Esophagus (tissue), 2 donors: ENCODE measurements at regions not wholly inside any gene's neighbourhood (a gene's known extent, or its start where the extent isn't known, plus 50 kb on each side); places are given as distances from the start of the nearest gene placed in this dataset.

Experiments used
- H3K27ac ChIP-seq, 2 donors: one replicate each; pipeline ENCODE4 v1.5.1; 2013; ENCODE audit warnings: low read depth in 2 of 2, mild to moderate bottlenecking in 2 of 2, inconsistent platforms in 1 of 2, low read length in 1 of 2, moderate library complexity in 1 of 2
- H3K27me3 ChIP-seq, 2 donors: one replicate each; pipeline ENCODE4 v1.6.1; 2013; ENCODE audit warnings: low read length in 2 of 2, control low read depth in 1 of 2, mild to moderate bottlenecking in 1 of 2; ENCODE audit not compliant: insufficient read depth in 2 of 2, control insufficient read depth in 1 of 2
- H3K36me3 ChIP-seq, 2 donors: one replicate each; pipeline ENCODE4 v1.6.1; 2013; ENCODE audit warnings: low read length in 1 of 2; ENCODE audit not compliant: control insufficient read depth in 2 of 2, insufficient read depth in 2 of 2
- H3K4me1 ChIP-seq, 2 donors: one replicate each; pipeline ENCODE4 v1.6.1; 2013; ENCODE audit warnings: low read length in 1 of 2; ENCODE audit not compliant: control insufficient read depth in 2 of 2, insufficient read depth in 2 of 2
- H3K4me3 ChIP-seq, 2 donors: one replicate each; pipeline ENCODE4 v1.5.1; 2013; ENCODE audit warnings: low read length in 2 of 2, mild to moderate bottlenecking in 2 of 2, low read depth in 1 of 2, moderate library complexity in 1 of 2
- H3K9me3 ChIP-seq, 2 donors: one replicate each; pipeline ENCODE4 v1.6.1; 2013; ENCODE audit warnings: mild to moderate bottlenecking in 2 of 2, low read depth in 1 of 2, low read length in 1 of 2, moderate library complexity in 1 of 2; ENCODE audit not compliant: control insufficient read depth in 2 of 2, insufficient read depth in 1 of 2
- WGBS, 2 donors: extraction: QIAGEN DNeasy Blood & Tissue Kit; methylation state at CpG; one replicate each; pipeline ENCODE4 v1.1.7; 2013; 5-methylcytosine and 5-hydroxymethylcytosine counted together
- donor health status: healthy with polysubstance abuse.
- donor health status: Bipolar disorder and iron deficiency.

GRCh38 chr13:54133746-54134145, 1105.1 kb downstream of the OLFM4 start:
- Histone ChIP-seq H3K27me3 (no peaks in the 10 kb centered on the region), H3K9me3 (no peaks in the 10 kb centered on the region), H3K4me3 (no peak overlapping the region), H3K4me1 (no peaks in the 10 kb centered on the region), H3K27ac (no peak overlapping the region), H3K36me3 (no peaks in the 10 kb centered on the region)
- WGBS, 2 donors = 73 to 77% methylated on average over 6 of the region's 6 CpGs

- 63 to 64% methylated on average over 3 of the region's 3 CpGs for WGBS, 2 donors
- no peaks in the 10 kb centered on the region for H3K9me3 ChIP-seq
- H3K27ac ChIP-seq = no peak overlapping the region
- no peaks in the 10 kb centered on the region for H3K36me3 ChIP-seq
- H3K4me3 ChIP-seq = no peak overlapping the region
- H3K4me1 ChIP-seq = no peaks in the 10 kb centered on the region
- H3K27me3 ChIP-seq = no peaks in the 10 kb centered on the region
Measured at GRCh38 chr13:54144828-54145227, 1116.2 kb downstream of the OLFM4 start.

GRCh38 chr13:54150851-54151250, 1122.2 kb downstream of the OLFM4 start:
- H3K27ac ChIP-seq = no peak overlapping the region
- no peaks in the 10 kb centered on the region for H3K36me3 ChIP-seq
- 87 to 94% methylated on average over 3 of the region's 3 CpGs for WGBS, 2 donors
- H3K27me3 ChIP-seq = no peaks in the 10 kb centered on the region
- H3K9me3 ChIP-seq = no peaks in the 10 kb centered on the region
- no peak overlapping the region for H3K4me3 ChIP-seq
- no peaks in the 10 kb centered on the region for H3K4me1 ChIP-seq

GRCh38 chr13:54162069-54162468, 1133.5 kb downstream of the OLFM4 start:
- no peaks in the 10 kb centered on the region for H3K36me3 ChIP-seq
- no peaks in the 10 kb centered on the region for H3K4me1 ChIP-seq
- H3K27ac ChIP-seq = no peak overlapping the region
- no peak overlapping the region for H3K4me3 ChIP-seq
- H3K27me3 ChIP-seq = no peaks in the 10 kb centered on the region
- no peaks in the 10 kb centered on the region for H3K9me3 ChIP-seq
- WGBS, 2 donors = 79 to 86% methylated on average over 1 of the region's 1 CpG

GRCh38 chr13:54165581-54166215, 1137.1 kb downstream of the OLFM4 start:
- no peaks in the 10 kb centered on the region for H3K9me3 ChIP-seq
- H3K4me1 ChIP-seq = no peaks in the 10 kb centered on the region
- H3K36me3 ChIP-seq = no peaks in the 10 kb centered on the region
- no peak overlapping the region for H3K4me3 ChIP-seq
- 58 to 64% methylated on average over 7 of the region's 7 CpGs for WGBS, 2 donors
- H3K27ac ChIP-seq = no peak overlapping the region
- no peaks in the 10 kb centered on the region for H3K27me3 ChIP-seq

- no peaks in the 10 kb centered on the region for H3K9me3 ChIP-seq
- H3K4me1 ChIP-seq = no peaks in the 10 kb centered on the region
- H3K36me3 ChIP-seq = no peaks in the 10 kb centered on the region
- no peak overlapping the region for H3K27ac ChIP-seq
- no peak overlapping the region for H3K4me3 ChIP-seq
- no peaks in the 10 kb centered on the region for H3K27me3 ChIP-seq
Measured at GRCh38 chr13:54173996-54174395, 1145.4 kb downstream of the OLFM4 start.

GRCh38 chr13:54175466-54175865, 1146.9 kb downstream of the OLFM4 start:
- Histone ChIP-seq H3K4me3 (no peak overlapping the region), H3K4me1 (no peaks in the 10 kb centered on the region), H3K9me3 (no peaks in the 10 kb centered on the region), H3K36me3 (no peaks in the 10 kb centered on the region), H3K27me3 (no peaks in the 10 kb centered on the region), H3K27ac (no peak overlapping the region)
- 49 to 59% methylated on average over 1 of the region's 1 CpG for WGBS, 2 donors

- no peaks in the 10 kb centered on the region for H3K27me3 ChIP-seq
- WGBS, 2 donors = 55 to 69% methylated on average over 3 of the region's 3 CpGs
Measured at GRCh38 chr13:54177466-54177865, 1148.9 kb downstream of the OLFM4 start.

GRCh38 chr13:54183166-54183565, 1154.6 kb downstream of the OLFM4 start:
- H3K4me3 ChIP-seq = no peak overlapping the region
- H3K4me1 ChIP-seq = no peaks in the 10 kb centered on the region
- no peaks in the 10 kb centered on the region for H3K27me3 ChIP-seq
- no peak overlapping the region for H3K27ac ChIP-seq
- 0 to 6% methylated on average over 1 of the region's 1 CpG for WGBS, 2 donors
- no peaks in the 10 kb centered on the region for H3K36me3 ChIP-seq
- H3K9me3 ChIP-seq = no peaks in the 10 kb centered on the region

More at GRCh38 chr13:54177466-54177865, 1148.9 kb downstream of the OLFM4 start:
- H3K36me3 ChIP-seq = no peaks in the 10 kb centered on the region
- no peaks in the 10 kb centered on the region for H3K9me3 ChIP-seq
- H3K4me1 ChIP-seq = no peaks in the 10 kb centered on the region
- H3K27ac ChIP-seq = no peak overlapping the region
- no peak overlapping the region for H3K4me3 ChIP-seq

- H3K27ac ChIP-seq = no peak overlapping the region
- no peaks in the 10 kb centered on the region for H3K27me3 ChIP-seq
- WGBS, 2 donors = 49 to 54% methylated on average over 6 of the region's 6 CpGs
- H3K9me3 ChIP-seq = no peaks in the 10 kb centered on the region
- H3K36me3 ChIP-seq = no peaks in the 10 kb centered on the region
- no peak overlapping the region for H3K4me3 ChIP-seq
- no peaks in the 10 kb centered on the region for H3K4me1 ChIP-seq
Measured at GRCh38 chr13:54183728-54184127, 1155.1 kb downstream of the OLFM4 start.
